ENCODE measurements at regions not wholly inside any gene's neighbourhood (a gene's known extent, or its start where the extent isn't known, plus 50 kb on each side); places are given as distances from the start of the nearest gene placed in this dataset.
A peak's percentile ranks its signal among the peaks of the same experiment; 100 is the strongest.

- H3K9me3 ChIP-seq, result no peaks in the 10 kb centered on the region
- intact Hi-C loops (cut with DNase I, micrococcal nuclease), result no loop called here
- no peak overlapping the region for H3K4me3 ChIP-seq
- DNase-seq (peak in 1 of 3 donors; percentile 22), ATAC-seq (peak; percentile 34)
- TF ChIP-seq CTCF (IDR thresholded peaks at IDR 0.05), result no peak
- H3K4me1 ChIP-seq (ENCODE audit: low read depth), result no peaks in the 10 kb centered on the region
- no peaks in the 10 kb centered on the region for H3K36me3 ChIP-seq (ENCODE audit: low read depth)
These were observed 101.4 kb upstream of the RAB40AL start for GRCh38 chrX:102835504-102836146.

GRCh38 chrX:102837847-102838246 lies 99.2 kb upstream of the RAB40AL start:
- H3K36me3 ChIP-seq (ENCODE audit: low read depth), result no peaks in the 10 kb centered on the region
- no peak overlapping the region for H3K4me3 ChIP-seq
- ATAC-seq (no peak), DNase-seq (no peak)
- TF ChIP-seq CTCF (IDR thresholded peaks at IDR 0.05), result no peak
- intact Hi-C loops (cut with DNase I, micrococcal nuclease), result no loop called here
- no peaks in the 10 kb centered on the region for H3K4me1 ChIP-seq (ENCODE audit: low read depth)
- H3K9me3 ChIP-seq, result no peaks in the 10 kb centered on the region

DNA sequence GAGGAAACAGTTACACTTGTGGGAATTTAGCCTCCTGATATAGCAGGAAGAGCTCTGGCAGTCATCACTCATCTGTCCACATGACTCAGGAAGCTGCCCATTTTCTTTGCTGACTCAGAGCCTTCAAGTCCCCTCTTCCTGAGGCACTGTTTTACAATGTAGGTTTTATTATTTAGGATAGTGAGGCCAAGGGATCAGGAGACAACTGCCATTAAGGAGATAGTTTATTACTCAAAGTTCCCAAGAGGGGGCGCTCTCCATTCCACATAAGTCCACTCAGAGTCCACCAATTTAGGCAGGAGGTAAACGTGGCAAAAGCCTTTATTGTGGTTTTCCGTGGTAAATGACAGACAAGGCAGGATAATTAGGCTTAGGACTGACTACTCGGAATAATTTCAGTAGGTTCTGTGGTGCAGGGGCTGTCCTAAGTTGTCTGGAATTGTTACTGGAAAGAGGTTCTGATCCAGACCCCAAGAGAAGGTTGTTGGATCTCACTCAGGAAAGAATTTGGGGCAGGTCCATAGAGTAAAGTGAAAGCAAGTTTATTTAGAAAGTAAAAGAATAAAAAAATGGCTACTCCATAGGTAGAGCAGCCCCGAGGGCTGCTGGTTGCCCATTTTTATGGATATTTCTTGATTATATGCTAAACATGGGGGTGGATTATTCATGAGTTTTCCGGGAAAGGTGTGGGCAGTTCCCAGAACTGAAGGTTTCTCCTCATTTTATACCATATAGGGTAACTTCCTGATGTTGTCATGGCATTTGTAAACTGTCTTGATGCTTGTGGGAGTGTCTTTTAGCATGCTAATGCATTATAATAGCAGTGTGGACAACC lies 96.0 kb upstream of the RAB40AL start:
- Histone ChIP-seq H3K36me3 (ENCODE audit: low read depth) (no peaks in the 10 kb centered on the region), H3K4me1 (ENCODE audit: low read depth) (no peaks in the 10 kb centered on the region), H3K9me3 (no peaks in the 10 kb centered on the region), H3K4me3 (no peak overlapping the region)
- intact Hi-C loops (cut with DNase I, micrococcal nuclease), result no loop called here
- no peak for TF ChIP-seq CTCF (IDR thresholded peaks at IDR 0.05)
- DNase-seq (no peak), ATAC-seq (no peak)

DNA sequence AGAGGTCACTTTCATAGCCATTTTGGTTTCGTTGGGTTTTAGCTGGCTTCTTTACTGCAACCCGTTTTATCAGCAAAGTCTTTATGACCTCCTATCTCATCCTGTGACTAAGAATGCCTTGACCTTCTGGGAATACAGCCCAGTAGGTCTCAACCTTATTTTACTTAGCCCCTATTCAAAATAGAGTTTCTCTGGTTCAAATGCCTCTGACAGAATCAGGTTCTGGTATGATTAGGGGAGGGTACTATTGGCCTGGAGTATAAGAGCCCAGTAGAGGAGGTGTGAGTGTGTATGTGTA lies 95.4 kb upstream of the RAB40AL start:
- Histone ChIP-seq H3K4me1 (ENCODE audit: low read depth) (no peaks in the 10 kb centered on the region), H3K36me3 (ENCODE audit: low read depth) (no peaks in the 10 kb centered on the region), H3K4me3 (no peak overlapping the region), H3K9me3 (no peaks in the 10 kb centered on the region)
- ATAC-seq, result no peak
- DNase-seq, result no peak
- no peak for TF ChIP-seq CTCF (IDR thresholded peaks at IDR 0.05)
- intact Hi-C loops (cut with DNase I, micrococcal nuclease), result no loop called here

DNA sequence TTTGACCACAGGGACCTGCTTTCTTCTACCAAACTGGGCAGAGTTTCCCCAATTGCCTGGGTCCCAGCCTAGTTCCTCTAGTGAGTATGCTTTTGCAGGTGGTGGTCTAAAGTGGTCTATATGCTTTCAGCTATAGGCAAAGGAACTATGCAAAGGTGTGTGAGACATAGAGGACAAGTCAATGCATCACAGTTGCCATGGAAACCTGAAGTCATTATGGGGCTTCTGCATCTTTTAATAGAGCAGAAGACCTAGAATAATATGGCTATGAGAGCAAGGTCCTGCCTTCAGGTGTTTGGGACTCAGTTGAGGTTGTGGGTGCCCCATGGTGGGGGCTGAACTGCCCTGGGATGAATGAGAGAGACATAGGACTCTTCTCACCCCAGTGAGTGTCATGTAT lies 92.1 kb upstream of the RAB40AL start:
- DNase-seq (no peak), ATAC-seq (no peak)
- TF ChIP-seq CTCF (IDR thresholded peaks at IDR 0.05), result no peak
- intact Hi-C loops (cut with DNase I, micrococcal nuclease), result no loop called here
- no peaks in the 10 kb centered on the region for H3K4me1 ChIP-seq (ENCODE audit: low read depth)
- no peaks in the 10 kb centered on the region for H3K36me3 ChIP-seq (ENCODE audit: low read depth)
- no peaks in the 10 kb centered on the region for H3K9me3 ChIP-seq
- no peak overlapping the region for H3K4me3 ChIP-seq

Data from mucosa of descending colon (tissue), 3 donors.